Coronary artery (tissue), 2 donors: ENCODE measurements at regions not wholly inside any gene's neighbourhood (a gene's known extent, or its start where the extent isn't known, plus 50 kb on each side); places are given as distances from the start of the nearest gene placed in this dataset.

Experiments
- DNase-seq: peaks from one replicate; pipeline ENCODE4 v3.0.0-alpha.2; 2017; ENCODE audit warnings: low spot score
- H3K27ac ChIP-seq, 2 donors: fragments of 200-600 bp; sonication (generic); one replicate each; pipeline ENCODE4 v1.5.1; 2016 to 2019
- H3K4me3 ChIP-seq: fragments of 200-600 bp; sonication (generic); 2 replicates; pipeline ENCODE4 v1.5.1; 2016; ENCODE audit warnings: mild to moderate bottlenecking, moderate library complexity
- CTCF ChIP-seq: fragments of 200-600 bp; sonication (generic); IDR thresholded peaks from one replicate; pipeline ENCODE4 v1.5.1; 2019; ENCODE audit warnings: antibody characterized with exemption

DNA sequence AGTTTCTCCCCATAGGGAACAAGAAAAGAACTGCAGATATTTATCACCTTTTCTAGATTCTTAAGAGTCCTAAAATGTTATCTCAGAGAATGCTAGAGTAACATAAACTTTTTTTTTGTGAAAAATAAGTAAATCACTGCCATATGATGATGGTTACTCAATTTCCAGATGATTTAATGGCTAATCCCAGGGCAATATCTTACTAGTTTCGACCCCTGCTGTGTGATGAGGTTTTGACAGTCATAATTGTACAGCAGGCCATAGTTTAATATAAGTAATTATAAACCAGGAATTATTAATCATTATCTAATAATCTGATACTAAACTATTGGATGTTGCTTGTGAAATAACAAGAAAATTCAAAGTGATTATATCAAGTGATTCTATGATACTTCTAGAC is 210.6 kb downstream of the HLX start:
- no peak overlapping the region for H3K27ac ChIP-seq
- H3K4me3 ChIP-seq = no peak overlapping the region
- TF ChIP-seq CTCF = no peak
- DNase-seq = no peak

GRCh38 chr1:221093903-221094791 is 214.9 kb downstream of the HLX start:
- no peak for TF ChIP-seq CTCF

GRCh38 chr1:221097479-221098281 is 218.4 kb downstream of the HLX start:
- TF ChIP-seq CTCF = no peak
- no peak for DNase-seq
- Histone ChIP-seq H3K27ac (peak overlapping the region in 1 of 2 donors; percentile 57), H3K4me3 (no peak overlapping the region)

More at GRCh38 chr1:221093903-221094791, 214.9 kb downstream of the HLX start:
- H3K27ac ChIP-seq = no peak overlapping the region
- DNase-seq = no peak
- H3K4me3 ChIP-seq = no peak overlapping the region

DNA sequence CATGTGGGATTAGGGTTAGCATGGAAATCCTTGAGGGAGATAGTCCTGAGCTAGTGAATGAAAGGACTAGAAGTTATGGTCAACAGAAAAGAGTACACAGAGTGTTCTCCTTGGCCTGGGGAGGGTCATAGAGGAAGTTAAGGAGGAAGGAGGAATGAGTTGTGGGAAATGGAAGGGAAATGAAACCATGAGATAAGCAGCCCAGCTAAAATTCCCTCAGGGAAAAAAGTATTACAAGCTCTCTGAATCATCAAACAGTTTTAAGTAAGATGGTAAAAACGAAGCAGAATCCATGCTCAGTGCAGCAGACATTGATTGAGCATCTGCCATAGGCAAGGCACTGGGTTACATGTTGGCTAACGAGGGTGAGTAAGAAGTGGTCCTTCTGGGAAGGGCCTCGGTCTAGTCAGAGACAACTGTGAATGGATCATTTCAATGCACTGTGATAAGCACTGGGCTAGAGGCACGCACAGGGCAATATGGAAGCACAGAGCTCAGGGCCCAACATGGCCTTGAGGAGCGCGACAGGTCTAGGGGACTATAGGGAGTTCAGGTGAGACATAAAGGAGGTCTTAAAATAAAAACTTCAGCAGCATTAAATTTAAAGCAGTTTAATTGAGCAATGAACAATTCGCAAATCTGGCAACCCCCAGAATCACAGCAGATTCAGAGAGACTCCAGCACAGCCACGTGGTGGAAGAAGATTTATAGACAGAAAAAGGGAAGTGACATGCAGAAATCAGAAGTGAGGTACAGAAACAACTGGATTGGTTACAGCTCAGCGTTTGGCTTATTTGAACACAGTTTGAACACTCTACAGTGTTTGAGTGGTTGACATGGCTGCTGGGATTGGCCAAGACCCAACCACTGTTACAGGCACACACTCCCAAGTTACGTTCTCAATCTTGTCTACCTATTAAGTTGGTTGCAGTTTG is 219.5 kb downstream of the HLX start:
- no peak for TF ChIP-seq CTCF
- no peak for DNase-seq
- Histone ChIP-seq H3K4me3 (no peak overlapping the region), H3K27ac (peak overlapping the region in 1 of 2 donors; percentile 57)

DNA sequence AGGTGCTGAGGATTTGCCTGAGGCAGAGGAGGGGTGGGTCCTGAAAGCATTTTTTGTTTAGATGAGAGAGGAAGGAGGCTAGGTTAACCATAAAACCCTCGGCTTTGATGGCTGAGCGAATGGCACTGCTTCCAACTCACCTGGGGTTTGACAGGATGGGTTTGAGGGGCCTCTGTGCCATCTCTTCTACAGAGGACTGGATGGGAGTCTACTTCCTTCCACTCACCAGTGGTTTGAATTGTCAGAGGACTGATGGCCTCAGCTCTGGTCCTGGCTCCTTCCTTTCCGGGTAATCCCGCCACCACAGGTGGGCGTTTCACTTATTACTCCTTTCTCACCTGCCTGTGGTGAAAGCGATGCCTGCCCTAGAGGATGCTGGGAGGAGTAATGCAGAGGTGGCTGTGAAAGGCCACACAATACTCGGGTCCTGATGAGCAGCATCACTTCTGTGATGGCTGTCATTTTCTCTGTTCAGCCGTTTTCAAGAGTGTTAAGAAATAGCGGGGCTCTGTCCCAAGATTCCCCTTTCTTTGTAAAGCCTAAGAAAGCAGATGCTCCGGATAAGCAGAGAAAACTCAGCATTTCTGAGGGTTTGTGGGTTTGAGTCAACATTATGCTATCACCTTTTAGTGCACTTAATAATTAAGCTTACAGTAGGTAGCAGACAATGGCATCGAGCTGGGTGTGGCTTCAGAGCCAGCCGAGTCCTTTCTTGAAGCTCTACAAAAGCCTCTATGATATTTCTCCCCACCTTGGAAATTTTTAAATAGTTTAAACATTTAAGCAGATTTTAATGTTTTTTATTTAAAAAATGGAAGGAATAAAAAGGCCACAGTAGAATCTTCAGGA is 220.7 kb downstream of the HLX start:
- Histone ChIP-seq H3K4me3 (no peak overlapping the region), H3K27ac (peak overlapping the region in 1 of 2 donors; percentile 21)
- no peak for TF ChIP-seq CTCF
- DNase-seq = no peak

- DNase-seq = no peak
- no peak overlapping the region for H3K4me3 ChIP-seq
- peak overlapping the region in 1 of 2 donors; percentile 10 for H3K27ac ChIP-seq
- no peak for TF ChIP-seq CTCF
Observed at GRCh38 chr1:221100611-221101010, 221.4 kb downstream of the HLX start.
